Right renal cortex interstitium (tissue), 3 donors: ENCODE measurements at regions not wholly inside any gene's neighbourhood (a gene's known extent, or its start where the extent isn't known, plus 50 kb on each side); places are given as distances from the start of the nearest gene placed in this dataset.
"Not testable (repeated sequence)": the region's sequence is repeated elsewhere in the genome, so short reads cannot be mapped to it uniquely, and the experiment has no call there.

Source experiments
- DNase-seq, 3 donors: peaks; one replicate each; pipeline ENCODE4 v3.0.0-alpha.2; 2013; ENCODE audit warnings: low read depth in 3 of 3, low spot score in 2 of 3

DNA sequence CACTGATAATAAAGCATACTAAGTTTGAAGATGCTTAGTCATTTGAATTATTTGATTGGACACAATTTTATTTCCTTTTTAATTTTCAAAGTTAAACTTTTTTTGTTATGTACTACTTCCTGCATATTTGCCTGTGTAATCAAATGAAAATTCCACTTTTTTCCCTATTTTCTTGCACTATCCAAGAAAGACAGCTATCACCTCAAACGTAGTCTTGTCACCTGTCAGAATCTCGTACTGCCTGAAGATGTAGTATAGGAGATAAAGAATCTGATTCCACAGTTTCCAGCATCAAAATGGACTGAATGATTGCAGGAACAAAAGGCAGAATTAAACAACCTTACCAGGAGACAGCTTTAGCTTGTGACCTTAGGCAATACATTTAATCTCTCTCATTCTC, 818.8 kb downstream of the MAT2B start:
- DNase-seq = no peak

DNA sequence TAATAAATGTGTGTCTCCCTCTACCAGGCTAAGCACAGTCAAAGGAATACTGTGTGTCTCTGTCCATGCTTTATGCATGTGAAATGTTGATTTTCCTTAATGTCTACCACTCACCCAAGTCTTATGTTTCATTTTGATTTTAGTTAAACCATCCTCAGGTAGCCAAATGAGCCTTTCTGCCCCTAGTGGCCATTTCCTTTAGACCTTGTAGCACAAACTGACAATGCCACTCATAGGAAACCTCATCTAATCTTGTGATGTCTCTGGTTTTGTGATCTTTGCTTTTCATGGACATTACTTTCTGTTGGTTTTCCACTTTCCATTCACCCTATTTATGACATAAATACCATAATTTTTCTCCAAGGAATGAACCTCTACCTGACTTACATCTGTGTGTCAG, 820.8 kb downstream of the MAT2B start:
- DNase-seq = no peak

DNA sequence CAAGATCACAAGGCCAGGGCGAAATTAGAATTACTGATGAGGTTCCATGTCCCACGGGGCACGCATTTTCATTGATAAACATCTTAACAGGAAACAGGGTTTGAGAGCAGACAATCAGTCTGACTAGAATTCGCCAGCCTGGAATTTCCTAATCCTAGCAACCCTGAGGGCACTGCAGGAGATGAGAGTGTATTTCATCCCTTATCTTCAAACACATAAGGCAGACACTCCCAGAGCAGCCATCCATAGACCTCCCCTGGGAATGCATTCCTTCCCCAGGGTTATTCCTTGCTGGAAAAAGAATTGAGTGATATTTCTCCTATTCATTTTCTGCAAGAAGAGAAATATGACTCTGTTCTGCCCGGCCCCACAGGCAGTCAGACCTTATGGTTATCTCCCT, 821.7 kb downstream of the MAT2B start:
- DNase-seq = not testable (repeated sequence)

DNA sequence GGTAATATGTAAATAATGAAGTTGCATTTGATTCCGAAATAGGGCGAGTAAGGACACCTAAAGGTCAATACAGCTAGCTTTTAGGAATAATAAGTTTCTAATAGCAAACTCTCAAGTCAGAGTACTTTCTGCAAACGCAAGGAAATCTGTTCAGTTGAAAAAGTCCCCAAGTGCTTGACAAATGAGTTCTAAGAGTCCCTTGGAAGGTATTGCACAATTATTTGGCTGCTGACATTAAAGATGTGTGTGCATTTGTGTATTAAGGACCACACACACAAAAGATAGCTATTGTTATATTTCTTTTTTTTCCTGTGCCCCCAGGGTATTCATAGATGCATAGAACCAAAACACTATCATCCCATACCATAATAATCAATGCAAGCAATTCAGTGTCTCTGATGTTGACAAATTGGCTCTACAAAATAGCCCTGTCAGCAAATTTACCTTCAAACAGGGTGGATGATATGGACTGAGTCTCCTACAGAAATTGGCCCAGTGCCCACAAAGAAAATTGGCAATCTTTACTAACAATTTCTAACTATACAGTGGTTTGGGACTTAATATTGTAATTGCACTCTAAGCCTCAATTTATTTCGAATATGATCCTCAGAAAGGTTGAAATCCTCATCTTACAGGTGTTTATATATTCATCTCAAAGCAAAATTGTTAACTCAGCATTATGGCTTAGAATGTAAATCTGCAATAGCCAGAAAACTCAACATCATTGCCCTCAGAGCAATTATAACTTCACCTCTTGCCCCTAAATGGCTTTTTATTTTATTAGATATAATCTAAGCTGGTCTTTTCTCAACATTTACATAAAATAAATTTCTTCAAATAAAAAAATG, 827.2 kb downstream of the MAT2B start:
- DNase-seq = no peak

DNA sequence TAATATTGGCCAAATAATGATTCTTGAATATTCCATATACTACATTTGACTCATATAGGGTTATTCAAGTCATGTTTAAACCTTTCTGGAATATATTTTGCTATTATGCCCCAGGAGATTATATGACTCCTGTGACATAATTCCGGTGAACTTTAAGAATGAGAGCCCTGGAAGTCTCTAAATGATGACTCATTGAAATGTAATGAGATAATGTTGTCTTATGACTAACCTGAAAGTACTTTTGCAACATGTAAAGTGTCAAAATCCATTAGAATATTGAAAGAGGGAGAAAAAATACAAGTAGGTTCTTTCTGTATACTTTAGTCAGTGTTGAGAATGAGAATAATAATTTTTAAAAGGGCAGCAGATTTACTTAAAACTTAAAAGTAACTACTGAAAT, 830.4 kb downstream of the MAT2B start:
- no peak for DNase-seq

DNA sequence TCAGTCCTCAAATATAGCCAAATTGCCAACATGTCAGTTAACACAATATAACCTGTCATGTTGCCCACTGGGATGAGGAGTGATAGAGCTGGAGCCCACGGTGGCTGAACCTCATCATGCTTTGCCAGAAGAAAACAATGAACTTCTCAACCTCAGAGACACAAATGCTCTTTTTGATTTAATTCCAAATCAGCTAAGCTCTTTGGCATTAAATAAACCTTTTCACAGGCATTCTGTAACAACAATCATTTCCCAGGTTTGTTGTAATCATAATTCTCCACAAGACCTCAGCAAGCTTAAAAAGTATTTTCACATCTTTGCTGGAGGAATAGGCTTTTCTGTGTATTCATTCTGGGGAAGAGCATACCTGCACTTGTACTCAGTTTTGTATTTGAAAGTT, 830.9 kb downstream of the MAT2B start:
- DNase-seq = no peak

DNA sequence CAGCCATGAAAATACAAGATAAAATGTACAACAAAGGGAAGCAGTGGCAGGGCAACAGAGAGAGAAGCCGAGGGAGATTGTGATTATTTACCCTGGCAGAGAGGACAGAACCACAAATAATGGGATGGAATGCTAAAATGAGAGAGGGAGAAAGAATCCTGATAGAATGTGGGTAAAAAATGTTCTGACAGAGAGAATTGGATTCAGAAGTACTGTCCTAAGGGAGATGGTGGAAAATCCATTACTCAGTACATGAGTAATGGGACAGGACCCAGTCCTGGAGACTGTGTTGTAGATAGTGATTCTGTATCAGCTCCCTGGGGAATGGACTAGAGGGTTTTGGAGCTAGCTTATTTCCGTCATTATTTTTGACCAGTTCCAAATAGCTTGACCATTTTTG, 831.5 kb downstream of the MAT2B start:
- no peak for DNase-seq

DNA sequence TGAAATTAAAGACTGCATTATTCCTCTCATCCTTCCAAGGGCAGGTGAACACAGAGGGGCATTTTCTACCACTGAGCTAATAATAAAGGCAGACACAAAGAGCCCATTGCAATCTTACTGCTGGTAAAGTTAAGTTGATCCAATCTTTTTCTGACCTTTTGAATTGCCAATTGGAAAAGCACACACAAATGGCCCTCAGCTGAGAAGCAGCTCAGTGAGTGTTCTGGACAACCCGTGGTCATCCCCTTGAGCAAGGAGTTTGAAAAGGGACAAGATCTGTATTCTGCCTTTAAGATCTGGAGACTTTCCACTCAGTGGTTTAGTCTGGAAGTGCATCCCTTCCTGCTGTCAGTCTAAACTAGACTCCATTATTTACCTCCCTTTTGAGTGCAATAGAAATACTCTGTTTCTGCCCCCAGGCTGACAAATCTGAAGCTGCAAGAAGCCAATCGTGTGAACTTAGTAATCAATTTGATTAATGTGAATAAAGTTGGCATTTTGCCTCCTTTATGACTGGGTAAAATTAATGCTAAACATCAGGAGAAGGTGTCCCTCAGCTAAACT, 835.7 kb downstream of the MAT2B start:
- no peak for DNase-seq

DNA sequence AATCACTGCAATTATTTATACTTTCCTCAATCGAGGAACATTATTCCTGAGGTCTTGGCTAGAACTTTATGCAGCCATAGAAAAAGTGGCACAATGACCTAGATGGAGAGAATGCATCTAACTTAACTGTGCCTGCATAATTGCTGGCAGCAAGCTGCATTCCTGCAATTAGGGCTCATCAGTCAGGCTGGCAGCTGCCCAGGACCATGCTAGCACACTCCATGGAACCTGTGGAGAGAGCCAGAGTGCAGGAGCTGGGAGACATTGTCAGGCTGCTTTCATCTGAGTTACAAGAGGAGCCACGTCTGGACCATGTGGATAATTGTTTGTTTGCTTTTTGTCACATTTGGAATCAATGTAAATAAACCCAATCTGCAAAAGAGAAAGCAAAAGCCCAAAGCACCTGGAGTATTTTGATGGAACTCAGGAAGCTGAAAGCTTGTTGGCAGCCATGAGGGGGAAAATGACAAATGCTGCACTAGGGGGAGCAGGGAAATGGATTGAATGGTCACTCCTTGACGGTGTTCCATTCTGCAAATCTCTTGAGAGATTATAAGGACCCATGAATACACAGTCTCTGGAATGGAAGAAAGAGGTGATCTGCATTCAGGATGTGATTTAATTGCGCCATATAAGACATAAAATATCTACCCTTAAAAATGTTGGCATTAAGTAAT, 839.9 kb downstream of the MAT2B start:
- no peak for DNase-seq

DNA sequence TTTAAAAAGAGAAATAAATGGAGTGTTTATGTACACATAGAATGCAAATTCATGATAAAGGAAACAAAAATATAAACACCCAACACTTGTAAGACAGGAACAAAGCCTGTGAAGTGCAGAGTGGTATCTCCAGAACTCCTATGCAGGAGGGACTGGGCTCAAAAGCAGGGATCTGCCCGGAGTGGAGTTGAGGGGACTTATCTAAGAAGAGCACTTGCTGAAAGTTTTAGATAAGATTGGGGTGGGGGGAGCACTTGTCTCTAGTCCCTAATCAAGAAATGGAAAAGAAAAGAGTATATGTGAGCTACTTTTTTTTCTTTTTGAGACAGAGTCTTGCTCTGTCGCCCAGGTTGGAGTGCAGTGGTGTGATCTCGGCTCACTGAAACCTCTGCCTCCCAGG, 840.4 kb downstream of the MAT2B start:
- no peak for DNase-seq

DNA sequence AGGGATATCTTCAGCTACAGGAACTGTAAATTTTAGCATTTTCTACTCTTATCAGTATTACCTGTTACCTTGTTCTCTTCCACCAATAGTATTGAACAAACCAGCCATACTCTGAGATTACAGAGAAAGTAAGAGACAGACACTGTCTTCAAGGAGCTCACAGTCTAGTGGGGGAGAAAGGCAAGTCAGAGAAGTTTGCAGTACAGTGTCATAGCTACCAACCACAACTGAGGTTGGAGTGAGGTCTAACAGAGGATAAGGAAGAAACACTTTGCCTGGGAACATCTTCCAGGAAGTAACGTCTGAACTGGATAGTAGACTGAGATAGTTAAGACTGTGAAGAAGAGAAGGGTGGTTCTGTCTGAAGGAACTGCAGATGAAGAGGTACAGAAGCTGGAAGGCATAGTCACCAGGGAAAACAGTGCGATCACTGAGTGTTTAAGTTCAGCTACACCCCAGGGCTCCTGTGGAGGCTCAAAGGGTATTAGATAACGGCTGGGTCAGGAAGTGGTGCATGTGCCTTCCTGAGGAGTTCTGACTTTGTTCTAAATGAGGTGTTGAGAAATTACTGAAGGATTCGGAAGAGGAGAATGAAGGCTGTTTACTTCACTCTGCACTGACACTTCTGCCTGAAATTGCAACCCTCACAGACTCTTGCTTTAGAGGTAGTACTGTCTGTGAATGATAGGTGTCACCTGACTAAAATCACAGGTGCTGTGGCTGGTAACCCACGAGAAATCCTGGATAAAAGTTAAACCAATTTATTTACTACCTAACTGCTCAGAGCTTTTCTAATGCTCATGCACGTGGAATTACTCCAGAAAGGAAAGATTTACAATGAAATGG, 841.6 kb downstream of the MAT2B start:
- DNase-seq = no peak

DNA sequence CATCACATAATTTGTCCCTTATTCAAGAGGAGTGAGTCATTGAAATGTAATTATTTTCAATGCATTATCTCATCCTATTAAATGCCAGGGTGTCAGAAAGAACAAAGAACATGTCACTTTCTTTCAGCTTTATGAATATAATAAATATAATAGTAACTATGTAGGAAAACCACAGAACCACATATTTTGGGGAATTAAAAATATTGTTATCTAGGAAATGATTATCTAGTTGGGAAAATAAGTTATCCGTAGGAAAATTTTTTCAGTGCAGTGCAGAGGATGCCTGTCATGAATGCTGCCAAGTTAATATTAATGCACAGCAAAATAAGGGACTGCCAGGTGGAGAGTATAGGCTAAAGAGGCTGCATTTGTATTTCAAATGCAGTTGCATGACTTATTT, 844.8 kb downstream of the MAT2B start:
- DNase-seq = no peak

DNA sequence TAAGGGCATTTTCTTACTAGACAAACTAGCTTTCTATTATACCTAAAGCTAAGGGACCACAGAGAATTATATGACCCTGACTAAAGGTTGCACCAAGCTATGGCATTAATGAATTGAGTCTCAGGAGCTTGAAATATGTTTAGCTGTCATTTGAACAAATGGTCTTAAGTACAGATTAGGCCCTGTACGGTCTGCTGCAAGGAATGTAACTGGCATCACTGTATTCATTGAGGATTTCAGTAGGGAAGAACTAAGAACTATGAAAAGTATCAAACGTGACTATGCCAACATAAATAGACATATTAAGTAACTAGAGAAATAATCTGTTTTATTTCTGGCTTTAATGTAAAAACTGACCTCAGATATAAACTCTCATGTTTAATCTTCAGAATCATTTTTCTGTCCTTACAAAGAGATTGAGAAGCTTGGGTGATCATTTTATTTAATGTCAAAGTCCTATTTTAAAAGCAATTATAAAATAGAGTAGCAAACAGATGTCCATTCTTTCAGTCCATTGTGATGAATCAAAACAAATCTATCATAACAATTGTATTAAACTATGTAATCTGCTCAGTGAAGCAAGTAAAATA, 845.9 kb downstream of the MAT2B start:
- DNase-seq = no peak

DNA sequence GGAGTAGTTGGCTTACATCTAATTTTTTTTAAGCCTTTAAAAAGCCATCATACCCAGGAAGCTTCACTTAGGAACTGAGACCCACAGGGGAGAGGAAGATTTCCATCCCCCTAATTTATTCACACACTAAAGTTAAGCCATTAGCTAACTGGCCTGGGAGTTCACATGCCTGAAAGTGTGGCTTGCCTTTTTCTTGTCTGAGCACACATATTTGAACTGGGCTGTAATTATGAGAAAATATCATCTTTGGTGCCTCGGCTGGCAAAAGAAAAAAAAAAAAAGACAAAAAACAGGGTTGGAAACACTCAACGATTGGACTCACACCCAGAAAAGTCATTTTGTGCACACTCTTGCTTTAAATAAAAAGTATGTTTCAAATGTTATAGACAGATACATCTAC, 847.3 kb downstream of the MAT2B start:
- no peak for DNase-seq

DNA sequence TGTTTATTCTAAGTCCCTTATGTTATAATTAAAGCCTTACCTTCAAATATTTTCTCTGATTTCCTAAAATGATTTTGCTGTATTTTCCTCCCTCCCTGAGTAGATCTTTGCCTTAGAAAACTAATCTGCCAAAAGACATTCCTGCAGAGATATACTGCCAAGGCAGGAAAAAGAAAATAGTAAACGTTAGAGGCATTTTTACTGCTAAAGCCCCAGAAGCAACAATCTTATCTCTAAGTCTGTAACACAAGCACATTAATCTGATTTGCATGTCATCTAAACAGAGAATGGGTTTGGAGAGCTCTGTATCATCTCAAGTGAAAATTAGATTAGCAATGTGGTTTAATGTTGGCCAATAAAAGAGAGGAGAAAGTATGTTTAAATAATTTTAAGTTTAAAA, 847.7 kb downstream of the MAT2B start:
- DNase-seq = peak in 1 of 3 donors; percentile 7

DNA sequence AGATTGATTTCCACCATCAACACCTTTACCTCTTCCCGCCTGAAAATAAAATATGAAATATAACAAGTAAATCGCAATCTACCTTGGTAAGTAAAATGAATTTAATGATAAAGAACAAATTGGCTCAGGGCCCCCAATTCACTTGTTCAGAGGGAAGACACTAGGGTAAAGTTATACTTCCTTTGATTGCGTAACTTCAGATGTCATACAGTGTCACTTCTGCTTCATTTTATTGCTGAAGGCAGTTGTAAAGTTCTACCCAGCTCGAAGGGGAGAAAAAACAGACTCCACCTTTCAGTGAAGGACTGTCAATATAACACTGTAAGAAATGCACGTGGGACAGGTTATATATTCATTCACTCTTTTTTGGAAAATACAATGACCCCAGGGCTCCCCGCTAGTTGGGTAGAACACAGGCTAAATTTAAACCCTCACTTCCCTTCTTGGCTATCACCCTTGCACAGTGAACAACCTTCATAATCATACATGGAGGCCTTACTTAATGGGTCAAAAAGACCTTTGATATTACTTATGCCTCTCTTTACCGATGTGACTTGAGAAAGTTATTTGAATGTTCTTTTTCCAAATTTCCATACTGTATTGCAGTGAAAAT, 848.8 kb downstream of the MAT2B start:
- DNase-seq = no peak

DNA sequence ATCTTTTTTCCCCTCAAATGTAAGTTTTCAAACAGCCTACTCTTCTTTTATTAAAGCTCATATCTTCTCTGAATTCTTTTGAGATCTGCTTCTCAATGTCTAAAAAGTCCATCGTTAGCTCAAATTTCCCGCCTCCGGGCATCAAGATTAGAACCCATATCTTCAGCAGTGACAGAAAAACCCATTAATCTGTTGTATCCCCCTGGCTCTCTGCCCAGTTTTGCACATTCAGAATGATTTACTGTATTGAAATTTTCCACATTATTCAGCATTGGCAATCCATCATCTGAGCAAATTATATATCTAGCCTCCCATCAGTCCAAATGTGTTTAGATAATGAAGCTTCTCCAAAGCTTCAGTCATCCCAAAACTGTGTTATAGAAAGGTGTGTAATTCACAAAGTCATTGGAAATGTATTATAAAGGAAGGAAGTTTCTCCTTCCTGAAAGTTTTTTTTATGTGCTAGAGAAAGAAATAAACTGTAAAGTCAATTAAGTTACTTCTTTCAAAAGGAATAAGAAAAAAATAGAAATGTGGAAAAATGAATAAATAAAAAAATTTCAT, 849.9 kb downstream of the MAT2B start:
- no peak for DNase-seq

DNA sequence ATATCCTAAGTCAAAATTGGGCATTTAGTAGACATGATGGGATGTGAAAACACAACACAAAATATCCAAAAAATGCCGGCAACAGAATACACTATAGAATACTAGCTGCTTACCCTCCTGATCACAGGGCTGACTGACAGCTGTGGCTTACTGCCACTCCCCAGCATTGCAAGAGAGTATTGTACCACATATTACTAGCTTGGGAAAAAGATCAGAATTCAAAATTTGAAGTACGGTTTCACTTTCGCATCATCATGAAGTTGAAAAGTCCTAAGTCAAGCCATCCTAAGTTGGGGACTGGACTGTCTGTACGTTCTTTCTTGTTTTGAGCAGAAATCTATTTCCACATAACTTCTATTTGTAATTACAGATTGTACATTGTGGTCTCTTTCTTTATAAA, 851.4 kb downstream of the MAT2B start:
- DNase-seq = no peak

DNA sequence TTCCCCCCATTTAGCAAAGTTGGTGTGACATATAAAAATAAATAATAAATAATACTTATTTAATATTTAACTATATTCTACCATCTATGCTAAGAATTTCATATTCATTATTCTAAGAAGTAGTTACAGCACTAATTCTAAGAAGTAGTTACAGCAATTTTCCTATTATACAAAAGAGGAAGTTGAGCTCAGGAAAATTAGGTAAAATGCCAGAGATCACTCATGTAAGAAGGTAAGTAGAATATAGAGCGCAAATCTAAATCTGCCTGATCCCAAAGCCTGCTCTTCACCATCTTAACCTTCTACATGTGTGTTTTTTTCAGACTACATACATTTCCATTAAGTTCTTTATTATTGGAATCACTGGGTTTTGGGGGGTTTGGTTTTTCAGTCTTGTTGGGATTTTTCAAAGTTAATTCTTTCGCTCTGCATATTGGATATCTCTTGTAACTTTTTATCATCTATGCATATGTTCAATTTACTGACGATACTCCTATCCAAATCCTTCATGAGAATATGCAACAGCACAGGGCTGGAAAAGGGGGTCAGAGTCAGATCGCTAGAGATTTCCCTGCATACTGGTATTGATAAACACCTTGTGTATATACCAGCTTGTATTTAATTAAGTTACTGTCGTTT, 852.1 kb downstream of the MAT2B start:
- no peak for DNase-seq
